Hematopoietic multipotent progenitor cell treated with erythropoietin and hydrocortisone succinate and interleukin-3 and kit ligand, for 15 days (in vitro differentiated cells): ENCODE measurements at regions not wholly inside any gene's neighbourhood (a gene's known extent, or its start where the extent isn't known, plus 50 kb on each side); places are given as distances from the start of the nearest gene placed in this dataset.

Source experiments
- DNase-seq: peaks from one replicate; pipeline ENCODE4 v3.0.0-alpha.2; 2015; ENCODE audit warnings: low spot score

DNA sequence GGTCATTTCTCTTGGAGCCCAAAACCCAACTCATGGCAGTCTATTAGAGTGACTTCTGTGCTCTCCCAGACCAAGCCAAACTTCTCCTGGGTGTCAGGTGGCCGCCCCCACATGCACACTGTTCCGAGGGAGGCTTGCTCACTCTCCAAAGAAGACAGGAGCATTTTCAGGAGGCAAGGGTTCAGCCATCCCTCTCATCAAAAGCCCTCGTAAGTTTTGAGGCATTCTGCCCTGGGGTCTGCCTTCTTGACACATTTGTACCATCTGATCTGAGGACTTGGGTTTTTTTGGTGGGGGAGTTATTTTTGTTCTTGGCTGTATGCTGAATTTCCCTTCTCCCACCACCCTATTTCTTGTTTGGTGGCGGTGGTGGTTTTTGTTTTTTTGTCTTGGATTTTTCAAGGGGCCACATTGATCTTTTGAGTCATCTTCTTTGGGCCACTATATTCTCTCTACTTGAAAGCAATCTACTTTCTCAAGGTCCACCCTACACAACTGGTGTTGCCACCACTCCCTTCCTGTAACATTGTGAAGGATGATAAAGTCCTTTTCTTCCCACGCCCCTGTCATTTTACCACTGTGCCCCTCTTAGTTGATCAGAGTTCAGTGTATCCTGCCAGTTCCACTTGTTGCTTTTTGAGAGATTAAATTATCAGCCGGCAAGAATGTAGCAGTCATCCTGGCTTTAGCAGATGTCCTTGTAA is 255.8 kb downstream of the CYP26B1 start:
- DNase-seq, result peak; percentile 50

DNA sequence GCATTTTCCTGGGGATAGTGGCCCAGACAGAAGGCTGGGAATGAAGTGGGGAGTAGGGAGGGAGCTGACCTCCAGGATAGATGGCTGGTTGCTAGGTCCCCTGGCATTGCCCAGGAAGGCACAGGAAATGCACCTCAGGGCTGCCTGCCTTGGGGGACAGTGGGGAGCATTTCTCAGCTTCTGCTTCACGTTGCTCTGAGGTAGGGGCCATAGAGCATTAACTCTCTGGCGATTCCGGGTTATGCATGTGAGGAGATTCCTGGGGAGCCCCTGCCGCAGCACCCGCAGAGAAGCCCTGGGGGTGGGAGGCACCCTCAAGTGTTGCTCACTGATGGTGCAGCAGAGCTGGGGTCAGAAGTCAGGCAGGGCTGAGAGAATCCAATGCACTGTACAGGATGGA is 256.5 kb downstream of the CYP26B1 start:
- DNase-seq, result no peak

- DNase-seq, result no peak
Measured at GRCh38 chr2:71889759-71890684, 257.6 kb downstream of the CYP26B1 start.

DNA sequence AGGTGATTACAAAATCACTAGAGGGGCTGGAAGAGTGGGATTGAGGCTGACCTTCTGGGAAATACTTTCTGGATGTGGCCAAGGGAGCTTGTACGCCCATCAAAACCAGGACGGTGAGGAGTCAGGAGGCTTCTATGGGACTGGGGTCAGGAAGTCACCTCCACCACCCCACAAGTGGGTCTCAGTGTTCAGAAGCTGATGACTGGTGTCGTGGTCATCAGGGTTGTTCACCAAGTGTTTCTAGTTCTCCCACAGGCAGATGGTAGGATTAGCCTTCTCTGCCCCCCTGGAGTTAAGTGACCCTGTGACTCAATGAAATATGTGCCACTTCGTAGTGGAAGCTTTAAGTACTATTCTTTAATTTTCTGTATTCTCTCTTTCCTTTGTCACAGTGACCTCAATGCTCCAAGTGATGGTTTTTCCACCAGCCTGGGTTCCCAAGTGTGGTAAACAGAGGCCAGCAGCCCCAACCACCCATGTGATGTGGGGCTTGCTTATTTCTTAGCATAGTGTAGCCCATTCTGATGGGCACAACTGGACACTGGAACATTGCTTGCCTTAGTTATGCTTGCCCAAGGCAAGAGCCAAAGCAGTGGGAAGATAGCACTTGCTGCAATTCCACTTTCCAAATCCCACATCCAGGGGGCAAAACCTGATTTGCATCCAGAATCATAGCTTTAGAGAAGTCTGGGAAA is 258.8 kb downstream of the CYP26B1 start:
- DNase-seq, result no peak

GRCh38 chr2:71887196-71887595 is 260.5 kb downstream of the CYP26B1 start:
- no peak for DNase-seq

DNA sequence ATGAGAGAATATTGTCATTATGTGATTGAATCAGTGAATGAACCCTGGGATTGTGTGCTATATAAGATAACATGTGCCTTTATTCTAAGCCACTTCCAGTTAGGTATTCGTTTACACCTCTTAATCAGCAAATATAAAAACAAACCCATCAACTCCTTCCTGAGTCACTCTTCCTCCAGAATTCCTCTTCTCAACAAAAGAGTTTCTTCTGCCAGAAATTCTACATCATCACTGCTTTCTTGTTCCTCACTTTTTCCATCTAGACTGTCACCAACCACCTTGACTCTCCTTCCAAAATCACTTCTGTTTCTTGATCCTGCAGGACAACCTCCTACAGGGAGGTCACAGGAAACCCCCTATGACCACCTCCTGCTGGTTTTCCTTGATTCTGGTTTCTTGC is 261.4 kb downstream of the CYP26B1 start:
- DNase-seq, result no peak

- peak; percentile 70 for DNase-seq
Measured at GRCh38 chr2:71884303-71885042, 263.2 kb downstream of the CYP26B1 start.

DNA sequence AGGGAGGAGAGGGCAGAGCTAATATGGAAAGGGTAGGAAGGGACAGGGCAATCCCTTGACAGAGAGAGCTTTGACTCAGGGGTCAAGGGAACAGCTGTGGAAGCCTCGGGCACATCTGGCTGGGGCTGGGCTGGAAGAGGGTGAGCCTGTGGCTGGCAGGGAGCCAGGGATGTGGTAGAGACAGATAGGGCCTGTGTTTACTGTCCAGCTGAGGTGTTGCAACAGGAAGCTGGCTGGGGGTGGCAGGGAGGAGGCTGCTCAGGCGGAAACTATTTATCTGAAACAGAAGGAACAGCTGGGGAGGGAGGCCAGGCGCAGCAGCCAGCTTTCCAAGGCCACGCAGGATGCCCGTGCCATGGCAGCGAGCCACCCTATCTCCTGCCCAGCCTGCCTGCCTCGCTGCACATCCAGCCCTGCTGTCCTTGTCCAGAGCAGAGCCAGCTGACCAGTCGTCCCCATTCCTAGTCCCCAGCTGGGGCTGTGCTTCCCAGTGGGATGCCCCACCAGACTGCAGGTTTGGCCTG is 264.7 kb downstream of the CYP26B1 start:
- peak; percentile 86 for DNase-seq

GRCh38 chr2:71882236-71882946 is 265.3 kb downstream of the CYP26B1 start:
- no peak for DNase-seq

GRCh38 chr2:71880846-71881610 is 266.6 kb downstream of the CYP26B1 start:
- no peak for DNase-seq

DNA sequence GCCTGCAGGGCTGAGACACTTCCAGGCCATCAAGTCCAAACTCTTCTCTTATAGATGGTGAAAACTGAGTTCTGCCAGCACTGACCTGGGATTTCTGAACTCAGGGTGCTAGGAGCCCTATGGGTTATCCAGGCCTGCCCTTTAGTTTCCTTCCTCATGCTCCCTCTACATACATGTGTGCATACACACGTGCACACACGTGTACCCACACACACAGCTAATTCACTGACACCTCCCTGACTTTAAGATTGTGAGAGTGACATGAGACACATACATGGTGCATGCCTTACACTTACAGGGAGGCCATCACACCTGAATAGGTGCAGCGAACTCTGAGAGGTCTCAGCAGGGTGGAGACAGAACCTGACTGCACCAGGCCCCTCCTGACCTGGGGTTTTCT is 267.4 kb downstream of the CYP26B1 start:
- DNase-seq, result no peak

GRCh38 chr2:71879509-71880184 is 268.0 kb downstream of the CYP26B1 start:
- no peak for DNase-seq

DNA sequence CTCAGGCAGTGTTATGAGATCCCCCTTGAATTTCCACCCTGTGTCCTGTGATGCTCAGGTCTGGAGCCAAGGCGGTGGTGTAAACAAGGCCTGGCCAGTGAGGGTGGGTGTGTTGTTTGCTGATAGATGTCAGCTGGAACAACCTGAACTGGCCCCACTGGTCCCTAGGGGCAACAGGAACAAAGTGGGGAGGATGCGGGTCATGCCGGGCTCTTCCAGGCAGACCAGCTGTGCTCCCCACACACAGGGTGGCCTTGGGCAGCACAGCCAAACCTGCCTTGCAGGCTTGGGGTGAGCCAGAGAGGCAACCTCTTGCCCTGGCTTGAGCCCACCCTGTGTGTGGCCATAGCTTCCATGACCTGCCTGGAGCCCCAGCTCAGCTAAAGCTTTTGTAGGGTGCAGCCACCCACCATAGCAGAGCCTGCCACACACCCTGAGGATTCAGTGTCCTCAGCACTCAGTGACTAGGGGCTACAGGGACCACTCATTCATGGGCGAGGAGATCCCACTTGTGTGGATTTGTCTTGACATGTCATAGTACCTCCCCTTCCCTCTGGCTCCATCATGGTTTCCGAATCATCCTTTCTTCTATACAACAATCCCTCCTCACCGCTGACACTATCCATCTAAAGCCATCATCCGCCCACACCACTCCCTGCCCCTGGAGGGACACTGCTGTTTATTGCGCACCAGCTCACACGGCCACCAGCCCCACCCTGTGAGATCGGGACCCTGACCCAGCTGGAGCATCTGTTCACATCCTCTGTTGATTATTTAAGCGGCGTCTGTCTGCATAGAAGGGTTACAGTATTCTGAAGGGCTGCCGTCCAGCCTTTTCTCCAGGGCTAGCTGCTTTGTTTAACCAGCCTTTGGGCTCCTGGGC is 268.8 kb downstream of the CYP26B1 start:
- no peak for DNase-seq

GRCh38 chr2:71877636-71878035 is 270.0 kb downstream of the CYP26B1 start:
- no peak for DNase-seq

DNA sequence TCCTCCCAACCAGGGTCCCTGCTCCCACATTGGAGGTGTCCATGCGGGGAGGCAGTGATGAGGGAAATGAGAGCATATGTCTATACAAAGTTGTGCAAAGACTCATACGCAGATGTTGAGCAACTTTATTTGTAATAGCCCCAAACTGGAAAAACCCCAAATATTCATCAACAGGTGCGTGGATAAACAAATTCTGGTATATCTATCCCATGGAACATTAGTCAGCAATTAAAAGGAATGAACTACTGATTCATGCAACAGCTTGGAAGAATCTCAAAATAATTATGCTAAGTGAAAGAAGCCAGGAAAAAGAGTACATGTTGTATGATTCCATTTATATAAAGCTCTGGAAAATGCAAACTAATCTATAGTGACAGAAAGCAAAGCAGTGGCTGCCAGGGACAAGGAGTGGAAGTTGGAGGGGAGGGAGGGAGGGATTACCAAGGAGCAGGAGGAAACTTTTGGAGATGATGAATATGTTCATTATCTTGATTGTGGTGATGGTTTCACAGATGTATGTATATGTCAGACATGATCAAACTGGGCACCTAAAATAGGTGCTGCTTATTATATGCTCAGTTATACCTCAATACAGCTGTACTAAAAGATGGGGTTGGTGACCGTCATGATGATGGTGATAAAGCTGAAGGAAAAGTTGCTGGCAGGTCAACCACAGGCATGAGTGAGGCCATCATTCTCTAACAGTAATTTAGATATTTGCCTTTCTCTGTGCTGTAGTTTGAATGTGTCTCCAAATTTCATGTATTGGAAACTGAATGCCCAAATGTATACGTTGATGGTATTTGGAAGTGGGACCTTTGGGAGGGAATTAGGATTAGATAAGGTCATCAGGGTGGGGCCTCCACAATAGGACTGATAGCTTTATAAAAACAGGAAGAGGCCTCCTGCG is 270.9 kb downstream of the CYP26B1 start:
- no peak for DNase-seq

DNA sequence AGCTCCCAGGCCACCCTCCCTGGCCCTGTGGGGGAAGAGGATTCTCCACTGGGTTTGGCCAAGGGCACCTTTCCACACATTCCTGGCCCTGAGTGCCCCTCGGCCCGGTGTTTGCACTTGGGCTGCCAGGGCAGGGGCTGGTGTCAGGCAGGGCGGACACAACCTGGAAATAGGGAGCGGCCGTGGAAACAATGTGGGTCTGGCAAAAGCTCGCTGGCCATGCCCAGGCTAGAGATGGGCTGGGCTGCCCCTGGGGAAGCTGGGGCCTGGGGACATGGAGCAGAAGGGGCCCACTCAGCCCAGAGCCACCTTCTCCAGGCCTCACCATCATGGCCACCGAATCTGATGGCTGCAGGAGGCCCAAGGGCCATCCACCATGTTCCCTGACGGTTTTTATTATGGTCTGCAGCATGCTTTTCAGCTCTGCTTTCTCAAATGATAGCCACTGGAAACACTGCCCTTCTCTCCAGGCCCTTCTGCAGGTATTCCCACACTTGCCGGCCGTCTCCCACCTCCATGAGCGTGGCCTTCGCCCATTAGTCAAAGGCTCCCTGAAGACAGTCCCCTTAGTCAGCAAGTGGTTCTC is 275.1 kb downstream of the CYP26B1 start:
- no peak for DNase-seq

GRCh38 chr2:71865391-71865965 is 282.2 kb downstream of the CYP26B1 start:
- DNase-seq, result no peak
